Mesenchymal stem cell (in vitro differentiated cells and primary cell): ENCODE measurements at regions not wholly inside any gene's neighbourhood (a gene's known extent, or its start where the extent isn't known, plus 50 kb on each side); places are given as distances from the start of the nearest gene placed in this dataset.

Experiments
- DNase-seq: peaks from one replicate; pipeline ENCODE4 v3.0.0-alpha.2; 2013
- H2AFZ ChIP-seq: one replicate; pipeline ENCODE4 v1.6.1; 2013; ENCODE audit warnings: low read depth, mild to moderate bottlenecking, control low read depth, inconsistent platforms, low read length, moderate library complexity
- H2AK5ac ChIP-seq: 2 replicates; pipeline ENCODE4 v1.6.1; 2013; ENCODE audit warnings: low read length, moderate library complexity, mild to moderate bottlenecking, inconsistent platforms; ENCODE audit not compliant: severe bottlenecking
- H2BK120ac ChIP-seq: one replicate; pipeline ENCODE4 v1.6.1; 2013; ENCODE audit warnings: low read depth, mild to moderate bottlenecking, inconsistent platforms, low read length, moderate library complexity
- H2BK12ac ChIP-seq, 2 experiments: one replicate each; pipeline ENCODE4 v1.6.1; 2013; ENCODE audit warnings: inconsistent platforms in 2 of 2, low read length in 2 of 2, mild to moderate bottlenecking in 2 of 2, moderate library complexity in 2 of 2, control low read depth in 1 of 2
- H2BK15ac ChIP-seq: one replicate; pipeline ENCODE4 v1.6.1; 2013; ENCODE audit warnings: mild to moderate bottlenecking, low read depth, inconsistent platforms; ENCODE audit not compliant: poor library complexity, severe bottlenecking
- H2BK5ac ChIP-seq: 2 replicates; pipeline ENCODE4 v1.6.1; 2013; ENCODE audit warnings: low read depth, mild to moderate bottlenecking, low read length, control low read depth, inconsistent platforms; ENCODE audit not compliant: poor library complexity, severe bottlenecking
- H3K14ac ChIP-seq, 2 experiments: one replicate each; pipeline ENCODE4 v1.6.1; 2013; ENCODE audit warnings: inconsistent platforms in 2 of 2, low read length in 2 of 2, control low read depth in 1 of 2, mild to moderate bottlenecking in 1 of 2, moderate library complexity in 1 of 2
- H3K18ac ChIP-seq, 2 experiments: one replicate each; pipeline ENCODE4 v1.6.1; 2013; ENCODE audit warnings: inconsistent platforms in 2 of 2, low read length in 2 of 2, control low read depth in 1 of 2, low read depth in 1 of 2, mild to moderate bottlenecking in 1 of 2
- H3K23ac ChIP-seq, 2 experiments: one replicate each; pipeline ENCODE4 v1.6.1; 2013; ENCODE audit warnings: inconsistent platforms in 2 of 2, low read length in 2 of 2, mild to moderate bottlenecking in 2 of 2, moderate library complexity in 2 of 2, control low read depth in 1 of 2
- H3K27ac ChIP-seq: 2 replicates; pipeline ENCODE4 v1.5.1; 2013; ENCODE audit warnings: mild to moderate bottlenecking, moderate library complexity, low read length, control low read depth, inconsistent platforms; ENCODE audit not compliant: poor library complexity, severe bottlenecking
- H3K27me3 ChIP-seq, 2 experiments: 2 replicates each; pipeline versions ENCODE4 v1.6.1 to v1.7.0; 2013; ENCODE audit warnings: low read length in 2 of 2, mild to moderate bottlenecking in 2 of 2, moderate library complexity in 2 of 2, control low read depth in 1 of 2, inconsistent platforms in 1 of 2; ENCODE audit not compliant: control insufficient read depth in 1 of 2, insufficient read depth in 1 of 2
- H3K36me3 ChIP-seq, 2 experiments: 2 replicates each; pipeline versions ENCODE4 v1.6.1 to v1.7.0; 2013; ENCODE audit warnings: low read length in 2 of 2, control low read depth in 1 of 2, inconsistent platforms in 1 of 2, low read depth in 1 of 2, mild to moderate bottlenecking in 1 of 2; ENCODE audit not compliant: insufficient read depth in 2 of 2, control insufficient read depth in 1 of 2
- H3K4ac ChIP-seq, 2 experiments: one replicate each; pipeline ENCODE4 v1.6.1; 2013; ENCODE audit warnings: inconsistent platforms in 2 of 2, low read length in 2 of 2, mild to moderate bottlenecking in 2 of 2, moderate library complexity in 2 of 2, control low read depth in 1 of 2, low read depth in 1 of 2
- H3K4me1 ChIP-seq: 2 replicates; pipeline ENCODE4 v1.6.1; 2013; ENCODE audit warnings: low read depth, low read length, control low read depth; ENCODE audit not compliant: control insufficient read depth, insufficient read depth
- H3K4me2 ChIP-seq: 2 replicates; pipeline ENCODE4 v1.6.1; 2013; ENCODE audit warnings: low read length, mild to moderate bottlenecking, inconsistent platforms; ENCODE audit not compliant: poor library complexity, severe bottlenecking
- H3K4me3 ChIP-seq, 2 experiments: 2 replicates each; pipeline versions ENCODE4 v1.5.1 to v1.7.0; 2013; ENCODE audit warnings: low read length in 2 of 2, mild to moderate bottlenecking in 2 of 2, control low read depth in 1 of 2, low read depth in 1 of 2; ENCODE audit not compliant: insufficient read depth in 1 of 2
- H3K79me1 ChIP-seq: replicated peaks from 2 replicates; pipeline ENCODE4 v1.6.1; 2013; ENCODE audit warnings: mild to moderate bottlenecking, control low read depth, low read length, inconsistent platforms; ENCODE audit not compliant: poor library complexity, severe bottlenecking
- H3K9ac ChIP-seq: 2 replicates; pipeline ENCODE4 v1.7.0; 2013; ENCODE audit warnings: mild to moderate bottlenecking, low read length, moderate library complexity
- H3K9me3 ChIP-seq: 2 replicates; pipeline ENCODE4 v1.7.0; 2013; ENCODE audit warnings: mild to moderate bottlenecking, low read length; ENCODE audit not compliant: control insufficient read depth
- H4K8ac ChIP-seq: one replicate; pipeline ENCODE4 v1.6.1; 2013; ENCODE audit warnings: inconsistent platforms, mild to moderate bottlenecking, low read length, moderate library complexity
- H4K91ac ChIP-seq: one replicate; pipeline ENCODE4 v1.6.1; 2013; ENCODE audit warnings: mild to moderate bottlenecking, low read length, inconsistent platforms
- WGBS: methylation state at CpG from one replicate; pipeline ENCODE4 v1.1.7; 2013; ENCODE audit warnings: mixed read lengths; 5-methylcytosine and 5-hydroxymethylcytosine counted together

- Histone ChIP-seq H2BK12ac (no peak overlapping the region), H3K9me3 (peaks cover 33% of the 10 kb centered on the region), H3K4me2 (no peak overlapping the region), H3K4me3 (no peak overlapping the region), H3K18ac (no peak overlapping the region), H2BK120ac (no peak overlapping the region), H2BK15ac (no peak overlapping the region), H2AK5ac (no peak overlapping the region), H2BK5ac (no peak overlapping the region), H3K4ac (no peak overlapping the region), H3K4me1 (no peaks in the 10 kb centered on the region), H3K79me1 (no peaks in the 10 kb centered on the region), H3K36me3 (no peaks in the 10 kb centered on the region), H3K9ac (no peak overlapping the region), H3K27me3 (no peaks in the 10 kb centered on the region), H3K14ac (no peak overlapping the region), H3K27ac (no peak overlapping the region), H4K91ac (no peak overlapping the region), H3K23ac (no peak overlapping the region), H4K8ac (no peak overlapping the region), H2AFZ (no peak overlapping the region)
- 69% methylated on average over 2 of the region's 2 CpGs for WGBS
- DNase-seq, result no peak
Measured at GRCh38 chr5:63032343-63032742, 453.7 kb downstream of the LRRC70 start.

- Histone ChIP-seq H3K79me1 (no peaks in the 10 kb centered on the region), H3K4me1 (no peaks in the 10 kb centered on the region), H4K8ac (no peak overlapping the region), H3K23ac (no peak overlapping the region), H3K36me3 (no peaks in the 10 kb centered on the region), H3K9me3 (peaks cover 33% of the 10 kb centered on the region), H3K14ac (no peak overlapping the region), H2BK120ac (no peak overlapping the region), H2BK15ac (no peak overlapping the region), H2AK5ac (no peak overlapping the region), H3K4me2 (no peak overlapping the region), H3K18ac (no peak overlapping the region), H2AFZ (no peak overlapping the region), H3K4me3 (no peak overlapping the region), H2BK5ac (no peak overlapping the region), H3K4ac (no peak overlapping the region), H4K91ac (no peak overlapping the region), H3K27ac (no peak overlapping the region), H2BK12ac (no peak overlapping the region), H3K27me3 (no peaks in the 10 kb centered on the region), H3K9ac (no peak overlapping the region)
- DNase-seq, result no peak
- 41% methylated on average over 3 of the region's 3 CpGs for WGBS
Measured at GRCh38 chr5:63029891-63030290, 451.3 kb downstream of the LRRC70 start.

- no peaks in the 10 kb centered on the region for H3K9me3 ChIP-seq
- no peak overlapping the region for H2AFZ ChIP-seq
- WGBS, result 75% methylated on average over 2 of the region's 3 CpGs
- H2AK5ac ChIP-seq, result no peak overlapping the region
- no peak overlapping the region for H3K23ac ChIP-seq
- no peak overlapping the region for H2BK120ac ChIP-seq
- no peak overlapping the region for H2BK12ac ChIP-seq
- no peaks in the 10 kb centered on the region for H3K36me3 ChIP-seq
- no peaks in the 10 kb centered on the region for H3K27me3 ChIP-seq
- no peak overlapping the region for H3K4ac ChIP-seq
- H3K14ac ChIP-seq, result no peak overlapping the region
- H3K4me1 ChIP-seq, result no peaks in the 10 kb centered on the region
- H3K9ac ChIP-seq, result no peak overlapping the region
- no peak overlapping the region for H2BK15ac ChIP-seq
- no peak for DNase-seq
- no peak overlapping the region for H3K4me2 ChIP-seq
- H4K91ac ChIP-seq, result no peak overlapping the region
- H2BK5ac ChIP-seq, result no peak overlapping the region
- no peak overlapping the region for H4K8ac ChIP-seq
- H3K4me3 ChIP-seq, result no peak overlapping the region
- H3K27ac ChIP-seq, result no peak overlapping the region
- no peaks in the 10 kb centered on the region for H3K79me1 ChIP-seq
- H3K18ac ChIP-seq, result no peak overlapping the region
Measured at GRCh38 chr5:63025679-63026078, 447.1 kb downstream of the LRRC70 start.

GRCh38 chr5:63022403-63022802, 443.8 kb downstream of the LRRC70 start:
- Histone ChIP-seq H3K9ac (no peak overlapping the region), H3K9me3 (peaks cover 8% of the 10 kb centered on the region), H3K4ac (no peak overlapping the region), H2AFZ (no peak overlapping the region), H4K91ac (no peak overlapping the region), H3K27ac (no peak overlapping the region), H3K4me3 (no peak overlapping the region), H2BK120ac (no peak overlapping the region), H3K18ac (no peak overlapping the region), H3K4me2 (no peak overlapping the region), H2BK15ac (no peak overlapping the region), H2AK5ac (no peak overlapping the region), H3K14ac (no peak overlapping the region), H3K79me1 (no peaks in the 10 kb centered on the region), H3K23ac (no peak overlapping the region), H2BK5ac (no peak overlapping the region), H3K36me3 (no peaks in the 10 kb centered on the region), H3K27me3 (no peaks in the 10 kb centered on the region), H4K8ac (no peak overlapping the region), H3K4me1 (no peaks in the 10 kb centered on the region), H2BK12ac (no peak overlapping the region)
- 100% methylated on average over 1 of the region's 1 CpG for WGBS
- DNase-seq, result no peak
